ENCODE measurements at regions not wholly inside any gene's neighbourhood (a gene's known extent, or its start where the extent isn't known, plus 50 kb on each side); places are given as distances from the start of the nearest gene placed in this dataset.

DNA sequence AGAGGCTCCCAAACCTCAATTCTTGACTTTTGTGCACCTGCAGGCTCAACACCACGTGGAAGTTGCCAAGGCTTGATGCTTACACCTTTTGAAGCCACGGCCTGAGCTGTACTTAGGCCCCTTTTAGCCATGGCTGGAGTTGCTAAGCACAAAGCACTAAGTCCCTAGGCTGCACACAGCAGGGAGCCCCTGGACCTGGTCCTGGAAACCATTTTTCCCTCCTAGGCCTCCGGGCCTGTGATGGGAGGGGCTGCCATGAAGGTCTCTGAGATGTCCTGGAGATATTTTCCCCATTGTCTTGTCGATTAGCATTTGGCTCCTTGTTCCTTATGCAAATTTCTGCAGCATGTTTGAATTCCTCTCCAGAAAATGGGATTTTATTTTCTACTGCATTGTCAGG is 247.1 kb upstream of the ARPP21 start:
- ATAC-seq: no peak
- intact Hi-C loops (cut with DNase I): no loop called here

DNA sequence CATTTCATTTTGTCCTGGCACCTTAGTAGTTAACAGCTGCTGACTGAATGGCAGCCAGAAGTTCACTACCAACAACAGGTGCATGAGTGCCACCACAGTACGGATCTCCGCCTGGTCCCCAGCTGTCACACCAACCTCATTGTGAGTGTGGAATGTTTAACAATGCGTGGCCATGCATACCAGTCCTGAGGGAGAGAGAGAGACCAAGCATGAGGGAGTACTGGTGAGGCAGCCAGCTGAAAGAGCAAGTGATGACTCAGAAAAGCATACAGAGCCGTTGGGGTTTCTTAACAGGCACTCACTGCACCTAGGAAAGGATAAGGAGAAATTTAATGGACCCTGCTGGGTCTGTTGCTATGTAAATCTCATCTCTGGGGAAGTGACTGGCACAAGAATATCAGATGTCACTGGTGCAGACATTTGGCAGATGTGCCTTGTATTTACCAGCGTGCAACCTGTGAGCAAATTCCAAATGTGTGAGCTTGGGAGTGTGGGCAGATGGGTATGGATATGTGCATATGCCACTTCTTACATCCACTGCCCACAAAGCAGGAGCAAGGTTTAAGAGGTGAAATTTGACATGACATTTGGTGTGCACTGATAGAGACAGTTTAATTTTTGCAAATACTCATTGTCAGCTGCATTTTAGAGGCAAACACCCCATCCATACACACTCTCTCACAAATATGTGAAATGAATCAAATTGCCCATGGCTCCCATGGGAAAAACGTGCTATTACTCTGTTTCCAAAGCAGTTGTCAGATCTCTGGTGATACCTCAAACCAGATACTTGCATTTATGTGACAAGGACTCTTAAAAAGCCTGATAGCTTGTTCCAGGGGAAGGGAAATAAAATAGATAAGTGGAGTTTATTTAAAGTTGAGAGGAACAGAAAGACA is 245.2 kb upstream of the ARPP21 start:
- Histone ChIP-seq H3K27me3 (no peaks in the 10 kb centered on the region), H3K4me1 (no peaks in the 10 kb centered on the region), H3K27ac (no peak overlapping the region), H3K9me3 (peaks cover 0 to 29% of the 10 kb centered on the region in 2 donors), H3K4me3 (no peak overlapping the region), H3K36me3 (no peaks in the 10 kb centered on the region)
- intact Hi-C loops (cut with DNase I): no loop called here
- TF ChIP-seq, protein P1, sequence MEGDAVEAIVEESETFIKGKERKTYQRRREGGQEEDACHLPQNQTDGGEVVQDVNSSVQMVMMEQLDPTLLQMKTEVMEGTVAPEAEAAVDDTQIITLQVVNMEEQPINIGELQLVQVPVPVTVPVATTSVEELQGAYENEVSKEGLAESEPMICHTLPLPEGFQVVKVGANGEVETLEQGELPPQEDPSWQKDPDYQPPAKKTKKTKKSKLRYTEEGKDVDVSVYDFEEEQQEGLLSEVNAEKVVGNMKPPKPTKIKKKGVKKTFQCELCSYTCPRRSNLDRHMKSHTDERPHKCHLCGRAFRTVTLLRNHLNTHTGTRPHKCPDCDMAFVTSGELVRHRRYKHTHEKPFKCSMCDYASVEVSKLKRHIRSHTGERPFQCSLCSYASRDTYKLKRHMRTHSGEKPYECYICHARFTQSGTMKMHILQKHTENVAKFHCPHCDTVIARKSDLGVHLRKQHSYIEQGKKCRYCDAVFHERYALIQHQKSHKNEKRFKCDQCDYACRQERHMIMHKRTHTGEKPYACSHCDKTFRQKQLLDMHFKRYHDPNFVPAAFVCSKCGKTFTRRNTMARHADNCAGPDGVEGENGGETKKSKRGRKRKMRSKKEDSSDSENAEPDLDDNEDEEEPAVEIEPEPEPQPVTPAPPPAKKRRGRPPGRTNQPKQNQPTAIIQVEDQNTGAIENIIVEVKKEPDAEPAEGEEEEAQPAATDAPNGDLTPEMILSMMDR (IDR thresholded peaks at IDR 0.05): no peak
- DNase-seq (no peak), ATAC-seq (peak; percentile 23)

More for the DNA sequence above, 247.1 kb upstream of the ARPP21 start:
- peaks cover 0 to 29% of the 10 kb centered on the region in 2 donors for H3K9me3 ChIP-seq
- DNase-seq: no peak
- H3K36me3 ChIP-seq: no peaks in the 10 kb centered on the region
- TF ChIP-seq, protein P1 (IDR thresholded peaks at IDR 0.05): no peak
- H3K4me1 ChIP-seq: no peaks in the 10 kb centered on the region
- no peak overlapping the region for H3K4me3 ChIP-seq
- H3K27me3 ChIP-seq: no peaks in the 10 kb centered on the region
- no peak overlapping the region for H3K27ac ChIP-seq

DNA sequence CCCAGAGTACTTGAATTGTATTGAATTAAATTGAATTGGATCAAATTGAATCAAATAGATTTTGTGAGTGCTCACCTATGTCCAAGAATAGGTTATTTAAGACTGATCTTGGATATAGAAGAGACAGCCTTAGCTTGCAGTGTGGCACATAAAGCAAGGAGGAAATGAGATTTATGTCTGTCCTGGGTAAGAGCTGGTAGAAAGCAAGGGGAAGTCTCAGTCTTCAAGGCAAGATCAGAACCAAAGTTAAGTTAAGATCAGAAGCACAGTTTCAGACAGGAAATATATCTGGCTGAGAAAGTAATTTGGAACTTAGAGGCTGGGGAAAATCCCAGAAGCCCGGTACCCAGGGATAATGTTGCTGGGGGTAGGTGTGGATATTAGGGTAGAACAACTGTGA is 244.4 kb upstream of the ARPP21 start:
- DNase-seq (no peak), ATAC-seq (no peak)
- Histone ChIP-seq H3K4me1 (no peaks in the 10 kb centered on the region), H3K9me3 (peaks cover 0 to 29% of the 10 kb centered on the region in 2 donors), H3K36me3 (no peaks in the 10 kb centered on the region), H3K27me3 (no peaks in the 10 kb centered on the region), H3K27ac (no peak overlapping the region), H3K4me3 (no peak overlapping the region)
- TF ChIP-seq, protein P1 (IDR thresholded peaks at IDR 0.05): no peak
- intact Hi-C loops (cut with DNase I): no loop called here

DNA sequence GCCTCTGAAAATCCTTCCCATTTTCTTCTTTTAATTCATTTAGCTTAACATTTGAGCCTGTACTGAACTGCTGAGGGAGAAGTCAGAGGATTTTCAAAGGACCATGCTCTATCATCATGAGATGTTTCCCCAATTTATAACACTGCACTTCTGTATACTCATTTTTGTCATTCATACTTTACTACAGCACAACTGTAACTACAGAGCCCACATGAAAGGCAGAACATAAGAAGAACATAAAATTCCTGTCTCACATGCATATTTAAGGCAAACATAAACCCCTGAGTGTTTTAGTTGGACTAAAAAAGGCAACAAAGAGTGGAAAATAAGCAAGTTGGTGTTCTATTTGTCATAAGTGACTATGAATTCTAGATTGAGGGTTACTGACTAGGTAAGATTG is 237.7 kb upstream of the ARPP21 start:
- no peak for DNase-seq
- no peaks in the 10 kb centered on the region for H3K9me3 ChIP-seq
- H3K27ac ChIP-seq: no peak overlapping the region
- H3K4me1 ChIP-seq: no peaks in the 10 kb centered on the region
- H3K27me3 ChIP-seq: no peaks in the 10 kb centered on the region
- no peak for ATAC-seq
- H3K4me3 ChIP-seq: no peak overlapping the region
- TF ChIP-seq, protein P1 (IDR thresholded peaks at IDR 0.05): no peak
- H3K36me3 ChIP-seq: no peaks in the 10 kb centered on the region
- intact Hi-C loops (cut with DNase I): no loop called here

DNA sequence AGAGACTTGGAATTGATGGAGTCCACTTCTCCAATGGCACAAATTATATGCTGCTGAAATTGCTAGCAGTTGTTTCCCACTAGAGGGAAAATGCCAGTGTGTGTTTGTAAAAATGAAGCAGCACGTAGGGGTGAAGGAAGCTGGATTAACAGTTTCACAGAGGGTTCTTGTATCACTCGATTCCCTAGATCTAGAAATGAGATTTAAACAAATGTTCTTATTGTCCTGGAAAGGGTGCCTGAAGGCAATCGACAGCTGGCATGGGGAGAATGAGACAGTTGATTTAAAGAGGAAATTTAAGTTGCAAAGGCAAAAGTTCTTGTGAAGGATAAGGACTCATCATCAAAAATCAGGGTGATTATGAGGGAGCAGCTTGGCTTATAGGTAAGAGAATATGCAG is 234.8 kb upstream of the ARPP21 start:
- DNase-seq (no peak), ATAC-seq (no peak)
- Histone ChIP-seq H3K9me3 (no peaks in the 10 kb centered on the region), H3K27ac (no peak overlapping the region), H3K27me3 (no peaks in the 10 kb centered on the region), H3K4me1 (no peaks in the 10 kb centered on the region), H3K4me3 (no peak overlapping the region), H3K36me3 (no peaks in the 10 kb centered on the region)
- TF ChIP-seq, protein P1 (IDR thresholded peaks at IDR 0.05): no peak
- intact Hi-C loops (cut with DNase I): no loop called here

Data from left lung (tissue), 4 donors.